Right lobe of liver (tissue), 4 donors: ENCODE measurements at regions not wholly inside any gene's neighbourhood (a gene's known extent, or its start where the extent isn't known, plus 50 kb on each side); places are given as distances from the start of the nearest gene placed in this dataset.

Source experiments
- POLR2A ChIP-seq: fragments of 450-650 bp; IDR thresholded peaks from one replicate; pipeline ENCODE4 v1.6.1; 2017; ENCODE audit warnings: antibody characterized with exemption, mild to moderate bottlenecking
- TF ChIP-seq, protein P1 (sequence below), 4 donors: fragments of 200-600 bp in 3 of 4; fragments of 450-650 bp in 1 of 4; IDR thresholded peaks; one replicate each; pipeline versions ENCODE4 v1.5.1 to v1.8.0; 2016 to 2022; ENCODE audit warnings: antibody characterized with exemption in 4 of 4, mild to moderate bottlenecking in 2 of 4
- donor health status: DM: no; HTN: no; CAD: no.
- donor health status: DM: no; HTN: no; CAD: no.
- donor health status: DM: no; HTN: yes; CAD: no.

DNA sequence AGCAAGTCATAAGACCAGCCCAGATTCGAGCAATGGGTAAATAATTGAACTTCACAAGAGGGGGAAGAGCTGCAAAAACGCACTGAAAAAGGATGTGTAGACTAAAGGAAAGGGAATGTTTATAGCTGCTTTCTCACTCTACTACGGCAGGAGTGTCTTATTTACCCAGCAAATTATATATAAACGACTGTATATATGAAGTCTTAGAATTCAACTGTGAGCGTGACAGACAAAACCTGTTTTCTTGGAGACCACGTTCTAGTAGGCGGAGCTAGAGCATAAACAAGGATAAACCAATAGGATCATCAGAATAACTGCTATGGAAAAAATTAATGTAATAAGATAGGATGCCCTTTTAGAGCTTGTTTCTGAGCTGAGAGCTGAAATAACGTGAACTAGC, 394.6 kb upstream of the MON1B start:
- TF ChIP-seq POLR2A, result no peak
- TF ChIP-seq, protein P1, sequence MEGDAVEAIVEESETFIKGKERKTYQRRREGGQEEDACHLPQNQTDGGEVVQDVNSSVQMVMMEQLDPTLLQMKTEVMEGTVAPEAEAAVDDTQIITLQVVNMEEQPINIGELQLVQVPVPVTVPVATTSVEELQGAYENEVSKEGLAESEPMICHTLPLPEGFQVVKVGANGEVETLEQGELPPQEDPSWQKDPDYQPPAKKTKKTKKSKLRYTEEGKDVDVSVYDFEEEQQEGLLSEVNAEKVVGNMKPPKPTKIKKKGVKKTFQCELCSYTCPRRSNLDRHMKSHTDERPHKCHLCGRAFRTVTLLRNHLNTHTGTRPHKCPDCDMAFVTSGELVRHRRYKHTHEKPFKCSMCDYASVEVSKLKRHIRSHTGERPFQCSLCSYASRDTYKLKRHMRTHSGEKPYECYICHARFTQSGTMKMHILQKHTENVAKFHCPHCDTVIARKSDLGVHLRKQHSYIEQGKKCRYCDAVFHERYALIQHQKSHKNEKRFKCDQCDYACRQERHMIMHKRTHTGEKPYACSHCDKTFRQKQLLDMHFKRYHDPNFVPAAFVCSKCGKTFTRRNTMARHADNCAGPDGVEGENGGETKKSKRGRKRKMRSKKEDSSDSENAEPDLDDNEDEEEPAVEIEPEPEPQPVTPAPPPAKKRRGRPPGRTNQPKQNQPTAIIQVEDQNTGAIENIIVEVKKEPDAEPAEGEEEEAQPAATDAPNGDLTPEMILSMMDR (IDR thresholded peaks at IDR 0.05), result no peak
